Heart left ventricle (tissue), 13 donors: ENCODE measurements at regions not wholly inside any gene's neighbourhood (a gene's known extent, or its start where the extent isn't known, plus 50 kb on each side); places are given as distances from the start of the nearest gene placed in this dataset.

Experiments used
- CTCF ChIP-seq, 12 donors: fragments of 200-600 bp; sonication (generic) in 4 of 12; IDR thresholded peaks; one replicate each; pipeline versions ENCODE4 v1.5.0 to v1.8.0; 2018 to 2022; ENCODE audit warnings: antibody characterized with exemption in 12 of 12, mild to moderate bottlenecking in 5 of 12
- POLR2A ChIP-seq, 2 donors: fragments of 450-650 bp; IDR thresholded peaks; one replicate each; pipeline ENCODE4 v1.6.1; 2017; ENCODE audit warnings: antibody characterized with exemption in 2 of 2, mild to moderate bottlenecking in 2 of 2, moderate library complexity in 2 of 2
- donor health status: ischemic (EF 13 %, LVEDD 7.1; RV severe dilation, severe dysfunction).
- donor health status: DM: no; HTN: yes; CAD: no.
- donor health status: DM: no; HTN: no; CAD: no.
- donor health status: ischemic (EF 25% LVEDD 6.9; RV normal size, moderate dysfunction).
- donor health status: ischemic (EF 25% LVEDD 5.7; RV mildly dilated, moderate dysfunction).
- donor health status: ischemic (EF 35%, LVEDD 5.7; RV mildly dilated, moderate dysfunction).
- donor health status: nonischemic (EF 11% LVEDD 7.7; RV severe dilation, severe dysfunction).
- donor health status: DM: yes; HTN: yes; CAD: no.
- donor health status: PGD.
- donor health status: ischemic (EF 29% LVEDD 5.4; RV normal size, mild dysfunction).
- donor health status: nonischemic (EF 23%, LVEDD 6.1; RV moderate dilation, normal function).

- no peak for TF ChIP-seq CTCF (IDR thresholded peaks at IDR 0.05)
- TF ChIP-seq POLR2A (IDR thresholded peaks at IDR 0.05): no peak
These were observed 357.7 kb downstream of the BUD13 start for GRCh38 chr11:116415095-116415494.
